ENCODE measurements at regions not wholly inside any gene's neighbourhood (a gene's known extent, or its start where the extent isn't known, plus 50 kb on each side); places are given as distances from the start of the nearest gene placed in this dataset.

DNA sequence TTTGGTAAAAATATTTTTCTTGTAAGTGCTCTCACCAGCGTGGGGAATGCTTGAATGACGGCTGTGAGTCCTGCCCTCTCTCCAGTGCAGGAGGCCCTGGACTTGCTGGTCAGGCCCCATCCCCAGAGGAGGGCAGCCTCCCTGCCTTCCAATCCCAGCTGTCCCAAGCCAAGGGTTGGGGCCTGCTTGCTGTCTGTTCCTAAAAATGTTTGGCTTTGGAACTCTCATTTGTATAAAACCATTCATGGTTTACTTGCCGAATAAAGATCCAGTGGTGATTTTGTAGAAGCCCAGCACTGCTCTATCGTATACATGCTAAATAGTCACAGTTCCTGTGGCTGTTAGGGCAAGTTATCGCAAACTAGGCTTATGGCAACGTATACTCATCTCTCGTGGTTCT lies 121.7 kb downstream of the GLRX3 start:
- TF ChIP-seq EZH2 (IDR thresholded peaks at IDR 0.05; ENCODE audit: low read depth, unreplicated experiment) (no peak), POLR2AphosphoS5 (IDR thresholded peaks at IDR 0.05; ENCODE audit: low read depth) (no peak), JUNB (IDR thresholded peaks at IDR 0.05; ENCODE audit: unreplicated experiment) (no peak), CTCF (conservative IDR thresholded peaks at IDR 0.05; ENCODE audit: low read depth in 2 of 2) (no peak), EZH2phosphoT487 (IDR thresholded peaks at IDR 0.05; ENCODE audit: unreplicated experiment) (no peak), STAT1 (IDR thresholded peaks at IDR 0.05; ENCODE audit: unreplicated experiment) (no peak), ZNF114 (CRISPR knock-in tag; IDR thresholded peaks at IDR 0.05) (no peak), CREB1 (CRISPR knock-in tag; IDR thresholded peaks at IDR 0.05; ENCODE audit: low read depth) (no peak), NANOG (IDR thresholded peaks at IDR 0.05; ENCODE audit: borderline replicate concordance) (no peak)
- TF ChIP-seq, protein P1, sequence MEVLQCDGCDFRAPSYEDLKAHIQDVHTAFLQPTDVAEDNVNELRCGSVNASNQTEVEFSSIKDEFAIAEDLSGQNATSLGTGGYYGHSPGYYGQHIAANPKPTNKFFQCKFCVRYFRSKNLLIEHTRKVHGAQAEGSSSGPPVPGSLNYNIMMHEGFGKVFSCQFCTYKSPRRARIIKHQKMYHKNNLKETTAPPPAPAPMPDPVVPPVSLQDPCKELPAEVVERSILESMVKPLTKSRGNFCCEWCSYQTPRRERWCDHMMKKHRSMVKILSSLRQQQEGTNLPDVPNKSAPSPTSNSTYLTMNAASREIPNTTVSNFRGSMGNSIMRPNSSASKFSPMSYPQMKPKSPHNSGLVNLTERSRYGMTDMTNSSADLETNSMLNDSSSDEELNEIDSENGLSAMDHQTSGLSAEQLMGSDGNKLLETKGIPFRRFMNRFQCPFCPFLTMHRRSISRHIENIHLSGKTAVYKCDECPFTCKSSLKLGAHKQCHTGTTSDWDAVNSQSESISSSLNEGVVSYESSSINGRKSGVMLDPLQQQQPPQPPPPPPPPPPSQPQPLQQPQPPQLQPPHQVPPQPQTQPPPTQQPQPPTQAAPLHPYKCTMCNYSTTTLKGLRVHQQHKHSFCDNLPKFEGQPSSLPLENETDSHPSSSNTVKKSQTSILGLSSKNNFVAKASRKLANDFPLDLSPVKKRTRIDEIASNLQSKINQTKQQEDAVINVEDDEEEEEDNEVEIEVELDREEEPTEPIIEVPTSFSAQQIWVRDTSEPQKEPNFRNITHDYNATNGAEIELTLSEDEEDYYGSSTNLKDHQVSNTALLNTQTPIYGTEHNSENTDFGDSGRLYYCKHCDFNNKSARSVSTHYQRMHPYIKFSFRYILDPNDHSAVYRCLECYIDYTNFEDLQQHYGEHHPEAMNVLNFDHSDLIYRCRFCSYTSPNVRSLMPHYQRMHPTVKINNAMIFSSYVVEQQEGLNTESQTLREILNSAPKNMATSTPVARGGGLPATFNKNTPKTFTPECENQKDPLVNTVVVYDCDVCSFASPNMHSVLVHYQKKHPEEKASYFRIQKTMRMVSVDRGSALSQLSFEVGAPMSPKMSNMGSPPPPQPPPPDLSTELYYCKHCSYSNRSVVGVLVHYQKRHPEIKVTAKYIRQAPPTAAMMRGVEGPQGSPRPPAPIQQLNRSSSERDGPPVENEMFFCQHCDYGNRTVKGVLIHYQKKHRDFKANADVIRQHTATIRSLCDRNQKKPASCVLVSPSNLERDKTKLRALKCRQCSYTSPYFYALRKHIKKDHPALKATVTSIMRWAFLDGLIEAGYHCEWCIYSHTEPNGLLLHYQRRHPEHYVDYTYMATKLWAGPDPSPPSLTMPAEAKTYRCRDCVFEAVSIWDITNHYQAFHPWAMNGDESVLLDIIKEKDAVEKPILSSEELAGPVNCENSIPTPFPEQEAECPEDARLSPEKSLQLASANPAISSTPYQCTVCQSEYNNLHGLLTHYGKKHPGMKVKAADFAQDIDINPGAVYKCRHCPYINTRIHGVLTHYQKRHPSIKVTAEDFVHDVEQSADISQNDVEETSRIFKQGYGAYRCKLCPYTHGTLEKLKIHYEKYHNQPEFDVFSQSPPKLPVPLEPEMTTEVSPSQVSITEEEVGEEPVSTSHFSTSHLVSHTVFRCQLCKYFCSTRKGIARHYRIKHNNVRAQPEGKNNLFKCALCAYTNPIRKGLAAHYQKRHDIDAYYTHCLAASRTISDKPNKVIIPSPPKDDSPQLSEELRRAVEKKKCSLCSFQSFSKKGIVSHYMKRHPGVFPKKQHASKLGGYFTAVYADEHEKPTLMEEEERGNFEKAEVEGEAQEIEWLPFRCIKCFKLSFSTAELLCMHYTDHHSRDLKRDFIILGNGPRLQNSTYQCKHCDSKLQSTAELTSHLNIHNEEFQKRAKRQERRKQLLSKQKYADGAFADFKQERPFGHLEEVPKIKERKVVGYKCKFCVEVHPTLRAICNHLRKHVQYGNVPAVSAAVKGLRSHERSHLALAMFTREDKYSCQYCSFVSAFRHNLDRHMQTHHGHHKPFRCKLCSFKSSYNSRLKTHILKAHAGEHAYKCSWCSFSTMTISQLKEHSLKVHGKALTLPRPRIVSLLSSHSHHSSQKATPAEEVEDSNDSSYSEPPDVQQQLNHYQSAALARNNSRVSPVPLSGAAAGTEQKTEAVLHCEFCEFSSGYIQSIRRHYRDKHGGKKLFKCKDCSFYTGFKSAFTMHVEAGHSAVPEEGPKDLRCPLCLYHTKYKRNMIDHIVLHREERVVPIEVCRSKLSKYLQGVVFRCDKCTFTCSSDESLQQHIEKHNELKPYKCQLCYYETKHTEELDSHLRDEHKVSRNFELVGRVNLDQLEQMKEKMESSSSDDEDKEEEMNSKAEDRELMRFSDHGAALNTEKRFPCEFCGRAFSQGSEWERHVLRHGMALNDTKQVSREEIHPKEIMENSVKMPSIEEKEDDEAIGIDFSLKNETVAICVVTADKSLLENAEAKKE (CRISPR knock-in tag; IDR thresholded peaks at IDR 0.05) = no peak
- TF ChIP-seq, protein P2, sequence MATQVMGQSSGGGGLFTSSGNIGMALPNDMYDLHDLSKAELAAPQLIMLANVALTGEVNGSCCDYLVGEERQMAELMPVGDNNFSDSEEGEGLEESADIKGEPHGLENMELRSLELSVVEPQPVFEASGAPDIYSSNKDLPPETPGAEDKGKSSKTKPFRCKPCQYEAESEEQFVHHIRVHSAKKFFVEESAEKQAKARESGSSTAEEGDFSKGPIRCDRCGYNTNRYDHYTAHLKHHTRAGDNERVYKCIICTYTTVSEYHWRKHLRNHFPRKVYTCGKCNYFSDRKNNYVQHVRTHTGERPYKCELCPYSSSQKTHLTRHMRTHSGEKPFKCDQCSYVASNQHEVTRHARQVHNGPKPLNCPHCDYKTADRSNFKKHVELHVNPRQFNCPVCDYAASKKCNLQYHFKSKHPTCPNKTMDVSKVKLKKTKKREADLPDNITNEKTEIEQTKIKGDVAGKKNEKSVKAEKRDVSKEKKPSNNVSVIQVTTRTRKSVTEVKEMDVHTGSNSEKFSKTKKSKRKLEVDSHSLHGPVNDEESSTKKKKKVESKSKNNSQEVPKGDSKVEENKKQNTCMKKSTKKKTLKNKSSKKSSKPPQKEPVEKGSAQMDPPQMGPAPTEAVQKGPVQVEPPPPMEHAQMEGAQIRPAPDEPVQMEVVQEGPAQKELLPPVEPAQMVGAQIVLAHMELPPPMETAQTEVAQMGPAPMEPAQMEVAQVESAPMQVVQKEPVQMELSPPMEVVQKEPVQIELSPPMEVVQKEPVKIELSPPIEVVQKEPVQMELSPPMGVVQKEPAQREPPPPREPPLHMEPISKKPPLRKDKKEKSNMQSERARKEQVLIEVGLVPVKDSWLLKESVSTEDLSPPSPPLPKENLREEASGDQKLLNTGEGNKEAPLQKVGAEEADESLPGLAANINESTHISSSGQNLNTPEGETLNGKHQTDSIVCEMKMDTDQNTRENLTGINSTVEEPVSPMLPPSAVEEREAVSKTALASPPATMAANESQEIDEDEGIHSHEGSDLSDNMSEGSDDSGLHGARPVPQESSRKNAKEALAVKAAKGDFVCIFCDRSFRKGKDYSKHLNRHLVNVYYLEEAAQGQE (IDR thresholded peaks at IDR 0.05; ENCODE audit: unreplicated experiment) = no peak

Data from GM23338 (cell line).